Urinary bladder (tissue), 3 donors: ENCODE measurements at regions not wholly inside any gene's neighbourhood (a gene's known extent, or its start where the extent isn't known, plus 50 kb on each side); places are given as distances from the start of the nearest gene placed in this dataset.

Experiments
- DNase-seq: peaks from one replicate; pipeline ENCODE4 v3.0.0-alpha.2; 2015; ENCODE audit errors: extremely low spot score
- H3K27ac ChIP-seq: one replicate; pipeline ENCODE4 v1.5.1; 2013; ENCODE audit warnings: low read depth, mild to moderate bottlenecking, moderate library complexity
- H3K36me3 ChIP-seq: one replicate; pipeline ENCODE4 v1.6.1; 2013; ENCODE audit warnings: mild to moderate bottlenecking, moderate library complexity; ENCODE audit not compliant: insufficient read depth
- H3K4me1 ChIP-seq: one replicate; pipeline ENCODE4 v1.6.1; 2013; ENCODE audit warnings: mild to moderate bottlenecking, moderate library complexity; ENCODE audit not compliant: insufficient read depth
- H3K4me3 ChIP-seq: one replicate; pipeline ENCODE4 v1.5.1; 2013; ENCODE audit warnings: low read depth, low read length
- WGBS: extraction: QIAGEN DNeasy Blood & Tissue Kit; methylation state at CpG from one replicate; pipeline ENCODE4 v1.1.7; 2013; 5-methylcytosine and 5-hydroxymethylcytosine counted together
- donor health status: healthy with polysubstance abuse.
- donor health status: healthy.

DNA sequence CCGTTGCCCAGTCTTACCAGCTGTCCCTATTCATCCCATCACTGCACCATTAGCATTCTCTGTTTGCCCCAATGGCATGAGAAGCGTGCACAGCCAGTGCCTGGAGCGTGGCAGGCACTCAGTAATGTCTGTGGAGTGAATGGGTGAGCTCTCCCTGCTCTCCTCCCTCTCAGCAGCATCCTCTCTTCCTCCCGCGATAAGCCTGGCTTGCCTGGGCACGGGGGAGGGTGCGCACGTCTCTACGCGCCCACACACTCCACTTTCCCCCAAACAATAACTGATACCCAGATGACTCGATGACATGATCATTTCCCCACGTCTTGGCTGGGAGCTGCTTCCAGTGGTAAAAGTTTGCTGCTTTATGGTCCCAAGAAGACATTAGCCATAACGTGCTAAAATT lies 81.8 kb upstream of the LINGO1 start:
- WGBS: 44% methylated on average over 13 of the region's 13 CpGs
- Histone ChIP-seq H3K4me1 (no peaks in the 10 kb centered on the region), H3K27ac (no peak overlapping the region), H3K4me3 (no peak overlapping the region), H3K36me3 (no peaks in the 10 kb centered on the region)
- DNase-seq: no peak

- DNase-seq: no peak
- H3K36me3 ChIP-seq: no peaks in the 10 kb centered on the region
- no peak overlapping the region for H3K4me3 ChIP-seq
- no peak overlapping the region for H3K27ac ChIP-seq
- H3K4me1 ChIP-seq: no peaks in the 10 kb centered on the region
- WGBS: 69% methylated on average over 4 of the region's 4 CpGs
Measured at GRCh38 chr15:77714023-77714422, 81.3 kb upstream of the LINGO1 start.

DNA sequence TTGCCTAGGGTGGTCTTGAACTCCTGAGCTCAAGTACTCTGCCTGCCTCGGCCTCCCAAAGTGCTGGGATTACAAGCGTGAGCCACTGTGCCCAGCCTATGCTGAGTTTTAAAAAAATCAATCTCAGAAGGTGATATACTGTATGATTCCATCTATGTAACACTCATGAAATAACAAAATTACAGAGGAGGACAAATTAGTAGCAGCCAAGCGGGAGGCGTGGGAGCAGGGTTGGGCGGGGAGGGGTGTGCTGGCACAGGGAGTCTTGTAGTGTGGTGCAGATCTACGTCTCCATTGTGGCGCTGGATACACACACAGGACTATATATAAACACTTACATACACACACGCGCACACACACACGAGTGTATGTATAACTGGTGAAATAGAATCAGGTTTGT lies 80.6 kb upstream of the LINGO1 start:
- WGBS: 81% methylated on average over 10 of the region's 10 CpGs
- no peak overlapping the region for H3K4me3 ChIP-seq
- no peak overlapping the region for H3K27ac ChIP-seq
- DNase-seq: no peak
- H3K36me3 ChIP-seq: no peaks in the 10 kb centered on the region
- no peaks in the 10 kb centered on the region for H3K4me1 ChIP-seq

DNA sequence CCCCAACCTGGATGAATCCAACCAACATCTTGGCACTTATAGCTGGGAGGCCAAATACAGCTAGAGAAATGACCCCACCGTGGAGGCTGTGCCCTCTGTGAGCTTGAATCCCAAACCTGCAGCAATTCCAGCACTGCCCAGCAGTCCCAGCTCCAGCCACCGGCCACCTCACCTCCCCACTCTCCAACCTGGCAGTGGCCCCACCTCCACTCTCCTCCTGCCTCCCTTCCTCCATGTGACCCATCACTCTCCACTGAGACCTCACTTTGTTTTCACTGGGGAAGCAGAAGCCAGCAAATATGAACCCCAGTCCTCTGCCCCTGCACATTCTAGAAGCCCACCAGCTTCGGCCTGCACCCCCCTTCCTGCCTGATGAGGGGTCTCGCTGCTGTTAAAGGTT lies 79.7 kb upstream of the LINGO1 start:
- no peaks in the 10 kb centered on the region for H3K36me3 ChIP-seq
- 49% methylated on average over 4 of the region's 4 CpGs for WGBS
- no peaks in the 10 kb centered on the region for H3K4me1 ChIP-seq
- no peak overlapping the region for H3K27ac ChIP-seq
- DNase-seq: no peak
- no peak overlapping the region for H3K4me3 ChIP-seq

GRCh38 chr15:77710637-77711036 lies 77.9 kb upstream of the LINGO1 start:
- H3K4me3 ChIP-seq: no peak overlapping the region
- no peaks in the 10 kb centered on the region for H3K4me1 ChIP-seq
- H3K36me3 ChIP-seq: no peaks in the 10 kb centered on the region
- DNase-seq: no peak
- WGBS: 83% methylated on average over 13 of the region's 13 CpGs
- no peak overlapping the region for H3K27ac ChIP-seq

DNA sequence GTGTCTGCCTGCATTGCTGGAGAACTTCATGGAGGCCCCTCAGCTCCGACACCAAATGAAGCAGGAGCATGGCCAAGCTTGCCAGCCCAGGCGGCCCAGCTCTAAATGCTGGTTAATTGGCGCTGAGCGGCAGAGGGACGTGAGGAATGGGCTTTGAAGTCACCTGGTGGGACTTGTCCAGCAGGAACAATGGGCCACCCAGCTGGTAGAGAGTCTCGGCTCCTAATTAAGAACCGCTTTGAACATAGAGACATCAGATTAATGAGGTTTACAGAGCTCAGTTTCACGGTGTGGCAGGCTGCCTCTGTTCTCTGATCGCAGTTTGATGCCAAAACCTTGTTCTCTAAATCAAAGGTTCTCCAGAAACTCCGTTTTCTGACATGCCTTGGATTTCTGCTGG lies 77.5 kb upstream of the LINGO1 start:
- WGBS: 60% methylated on average over 10 of the region's 10 CpGs
- no peak for DNase-seq
- Histone ChIP-seq H3K27ac (no peak overlapping the region), H3K4me3 (no peak overlapping the region), H3K4me1 (no peaks in the 10 kb centered on the region), H3K36me3 (no peaks in the 10 kb centered on the region)

- Histone ChIP-seq H3K27ac (no peak overlapping the region), H3K4me1 (no peaks in the 10 kb centered on the region), H3K36me3 (no peaks in the 10 kb centered on the region), H3K4me3 (no peak overlapping the region)
- WGBS: 76% methylated on average over 10 of the region's 10 CpGs
- no peak for DNase-seq
Measured at GRCh38 chr15:77709135-77709886, 76.6 kb upstream of the LINGO1 start.

DNA sequence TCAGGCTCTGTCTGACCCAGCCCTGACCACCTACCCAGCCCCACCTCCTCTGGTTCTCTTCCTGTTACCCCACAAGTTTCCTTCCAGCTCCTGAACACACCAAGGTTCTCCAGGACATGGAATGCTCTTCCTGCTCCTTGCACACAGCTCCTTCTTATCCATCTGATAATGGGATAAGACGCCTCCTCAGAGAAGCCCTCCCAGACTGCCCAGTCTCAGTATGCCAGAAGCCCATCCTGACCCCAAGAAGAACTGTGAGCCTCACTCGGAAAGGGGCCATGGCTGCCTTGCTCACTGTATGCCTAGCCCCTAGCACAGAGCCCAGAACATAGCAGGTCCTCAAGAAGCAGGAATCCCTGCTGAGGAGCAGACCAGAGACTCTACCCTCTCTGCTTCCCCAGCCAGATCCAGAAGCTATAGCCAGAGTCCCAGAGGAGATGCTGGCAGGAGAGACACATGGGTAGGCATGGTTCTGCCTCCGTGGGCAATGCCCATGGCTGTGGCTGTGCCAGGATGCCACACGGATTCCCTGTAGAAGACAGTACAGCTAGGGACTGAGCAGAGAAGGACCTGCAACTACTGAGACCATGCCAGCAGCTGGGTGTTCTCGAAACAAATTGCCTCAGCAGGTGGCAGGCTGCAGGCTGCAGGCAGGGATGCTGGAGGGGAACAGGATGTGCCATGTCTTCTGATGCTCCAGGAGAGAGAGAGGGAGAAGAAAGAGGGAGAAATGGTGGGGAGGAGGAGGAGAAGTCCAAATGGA lies 74.0 kb upstream of the LINGO1 start:
- Histone ChIP-seq H3K4me1 (no peaks in the 10 kb centered on the region), H3K27ac (no peak overlapping the region), H3K4me3 (no peak overlapping the region), H3K36me3 (no peaks in the 10 kb centered on the region)
- 71% methylated on average over 5 of the region's 5 CpGs for WGBS
- no peak for DNase-seq

- Histone ChIP-seq H3K4me1 (no peaks in the 10 kb centered on the region), H3K36me3 (no peaks in the 10 kb centered on the region), H3K4me3 (no peak overlapping the region), H3K27ac (no peak overlapping the region)
- 26% methylated on average over 5 of the region's 5 CpGs for WGBS
- no peak for DNase-seq
Measured at GRCh38 chr15:77702211-77702957, 69.7 kb upstream of the LINGO1 start.

DNA sequence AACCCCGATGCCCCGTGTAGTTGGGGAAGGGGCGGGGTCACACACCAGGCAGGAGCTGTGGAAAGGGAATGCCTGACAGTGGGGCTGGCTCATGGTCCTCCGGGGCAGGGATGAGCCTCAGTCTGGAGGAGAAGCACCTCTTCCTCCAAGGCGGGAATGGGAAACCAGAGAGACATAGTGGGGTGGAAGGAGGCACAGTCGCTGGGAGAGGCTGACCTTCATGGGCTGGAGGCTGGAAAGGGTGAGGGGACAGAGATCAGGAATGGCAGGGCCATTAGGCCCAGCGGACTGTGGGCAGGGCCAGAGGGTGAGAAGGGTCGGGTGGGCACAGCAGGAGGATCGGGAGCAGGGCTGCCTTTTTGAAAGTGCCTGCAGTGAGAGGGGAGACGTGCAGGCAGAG lies 65.8 kb upstream of the LINGO1 start:
- H3K36me3 ChIP-seq: no peaks in the 10 kb centered on the region

GRCh38 chr15:77697893-77698292 lies 65.2 kb upstream of the LINGO1 start:
- Histone ChIP-seq H3K4me1 (no peaks in the 10 kb centered on the region), H3K36me3 (no peaks in the 10 kb centered on the region), H3K27ac (no peak overlapping the region), H3K4me3 (no peak overlapping the region)
- WGBS: 46% methylated on average over 7 of the region's 7 CpGs
- no peak for DNase-seq

More for the DNA sequence above, 65.8 kb upstream of the LINGO1 start:
- WGBS: 57% methylated on average over 10 of the region's 10 CpGs
- H3K27ac ChIP-seq: no peak overlapping the region
- DNase-seq: no peak
- no peak overlapping the region for H3K4me3 ChIP-seq
- no peaks in the 10 kb centered on the region for H3K4me1 ChIP-seq

GRCh38 chr15:77696871-77697270 lies 64.2 kb upstream of the LINGO1 start:
- no peaks in the 10 kb centered on the region for H3K36me3 ChIP-seq
- 78% methylated on average over 8 of the region's 8 CpGs for WGBS
- H3K4me1 ChIP-seq: no peaks in the 10 kb centered on the region
- no peak overlapping the region for H3K27ac ChIP-seq
- no peak overlapping the region for H3K4me3 ChIP-seq
- DNase-seq: no peak

DNA sequence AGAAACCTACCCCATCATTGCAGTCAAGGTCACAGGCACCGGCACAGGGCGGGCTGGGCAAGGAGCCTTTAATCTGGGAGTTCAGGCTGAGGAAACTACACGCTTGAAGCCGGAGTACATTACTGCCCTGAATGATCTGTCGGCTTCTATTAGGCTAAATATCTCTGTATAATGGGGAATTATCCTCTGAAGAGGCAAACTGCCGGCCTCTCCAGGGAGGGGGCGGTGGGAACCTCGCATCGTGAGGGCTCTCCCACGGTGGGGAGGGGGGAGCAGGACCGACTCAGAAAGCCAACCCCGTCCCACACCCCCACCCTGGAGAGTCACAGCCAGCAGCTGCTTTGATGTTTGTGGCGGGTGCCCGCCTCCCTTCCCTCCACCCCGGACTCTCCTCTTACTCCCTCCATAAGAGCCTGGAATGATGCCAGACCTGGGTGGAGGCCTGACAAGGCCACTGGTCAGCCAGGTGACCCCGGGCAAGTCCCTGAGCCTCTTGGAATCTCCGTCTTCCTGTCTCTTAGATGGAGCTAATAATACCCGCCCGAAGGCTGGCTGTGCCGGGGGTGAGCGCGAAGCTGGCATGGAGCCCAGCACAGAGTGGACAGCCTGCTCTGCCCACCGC lies 63.4 kb upstream of the LINGO1 start:
- Histone ChIP-seq H3K4me1 (no peaks in the 10 kb centered on the region), H3K4me3 (no peak overlapping the region), H3K36me3 (no peaks in the 10 kb centered on the region), H3K27ac (no peak overlapping the region)
- 24% methylated on average over 23 of the region's 23 CpGs for WGBS
- DNase-seq: no peak
